GM12878 (cell line): ENCODE measurements at regions not wholly inside any gene's neighbourhood (a gene's known extent, or its start where the extent isn't known, plus 50 kb on each side); places are given as distances from the start of the nearest gene placed in this dataset.

Experiments
- ATAC-seq: fragments of 200-7000 bp; cut with Tn5 transposase; 3 replicates; pipeline ENCODE4 v1.9.1; 2020; ENCODE audit warnings: mild to moderate bottlenecking, moderate library complexity
- BruUV-seq: library from RNA; stranded (reverse); fragments of 400-500 nt; replicated peaks from 2 replicates; lab custom pipeline; 2021; lab: Mats Ljungman, UMichigan
- CTCF ChIA-PET: fragments of 300-600 bp; sonication (Branson Sonifier 250); formaldehyde crosslinking; extraction: SDS; loops from one replicate; lab custom pipeline; 2021; ENCODE audit warnings: inconsistent platforms; lab: Yijun Ruan, JAX
- POLR2A ChIA-PET: fragments of 350-600 bp; formaldehyde crosslinking; extraction: SDS; loops from one replicate; lab custom pipeline; 2021; ENCODE audit warnings: inconsistent platforms; lab: Charles Lee
- RAD21 ChIA-PET: fragments of 300-600 bp; sonication (Branson Sonifier 250); formaldehyde crosslinking; loops from one replicate; lab custom pipeline; 2023; ENCODE audit warnings: antibody characterized with exemption; ENCODE audit not compliant: unreplicated experiment; lab: Charles Lee
- SMC1A ChIA-PET: fragments of 300-600 bp; sonication (Branson Sonifier 250); formaldehyde crosslinking; loops from one replicate; lab custom pipeline; 2023; ENCODE audit not compliant: unreplicated experiment, uncharacterized antibody; lab: Charles Lee
- DNase-seq: peaks from one replicate; pipeline ENCODE4 v3.0.0-alpha.2; 2011; ENCODE audit warnings: low read depth, low spot score
- FAIRE-seq: peaks from 3 replicates; lab custom pipeline; 2011; peaks lifted over from hg19 to GRCh38; lab: Jason Lieb, UNC
- H2AFZ ChIP-seq: 2 replicates; pipeline ENCODE4 v1.6.0; 2011; ENCODE audit warnings: low read depth, low read length, control low read depth; ENCODE audit not compliant: control insufficient read depth
- H3K27ac ChIP-seq: 2 replicates; pipeline ENCODE4 v1.5.1; 2011; ENCODE audit warnings: control low read depth; ENCODE audit not compliant: control insufficient read depth, insufficient read depth
- H3K27me3 ChIP-seq, 2 experiments: replicated peaks in 1 of 2; 2 replicates each; pipeline versions ENCODE4 v1.6.0 to v1.6.1; 2011; ENCODE audit warnings: low read length in 1 of 2; ENCODE audit not compliant: control insufficient read depth in 2 of 2, insufficient read depth in 2 of 2
- H3K36me3 ChIP-seq, 2 experiments: 2 replicates each; pipeline ENCODE4 v1.5.1; 2011; ENCODE audit warnings: low read length in 1 of 2; ENCODE audit not compliant: control insufficient read depth in 2 of 2, insufficient read depth in 2 of 2
- H3K4me1 ChIP-seq: 2 replicates; pipeline ENCODE4 v1.6.1; 2011; ENCODE audit warnings: mild to moderate bottlenecking, low read length, moderate library complexity, mixed read lengths; ENCODE audit not compliant: control insufficient read depth, insufficient read depth
- H3K4me2 ChIP-seq: 2 replicates; pipeline ENCODE4 v1.6.0; 2011; ENCODE audit warnings: control low read depth; ENCODE audit not compliant: control insufficient read depth, insufficient read depth
- H3K4me3 ChIP-seq: fragments of 200-600 bp; sonication (generic); 2 replicates; pipeline ENCODE4 v1.5.1; 2016
- H3K79me2 ChIP-seq: 2 replicates; pipeline ENCODE4 v1.6.0; 2011; ENCODE audit warnings: low read length; ENCODE audit not compliant: control insufficient read depth, insufficient read depth
- H3K9ac ChIP-seq: 2 replicates; pipeline ENCODE4 v1.8.0; 2011; ENCODE audit warnings: low read length, control low read depth, mixed read lengths; ENCODE audit not compliant: control insufficient read depth, insufficient read depth
- H3K9me3 ChIP-seq: replicated peaks from 3 replicates; pipeline ENCODE4 v1.5.1; 2011; ENCODE audit warnings: mild to moderate bottlenecking, low read length; ENCODE audit not compliant: control insufficient read depth, insufficient read depth
- H4K20me1 ChIP-seq: 2 replicates; pipeline ENCODE4 v1.6.0; 2011; ENCODE audit not compliant: control insufficient read depth, insufficient read depth
- CEBPZ ChIP-seq: fragments of 150-350 bp; IDR thresholded peaks from 2 replicates; pipeline ENCODE4 v1.6.1; 2016; ENCODE audit warnings: low read depth, low read length
- DPF2 ChIP-seq: fragments of 450-650 bp; IDR thresholded peaks from 2 replicates; pipeline ENCODE4 v1.6.1; 2017; ENCODE audit warnings: mild to moderate bottlenecking
- HDGF ChIP-seq: fragments of 450-650 bp; IDR thresholded peaks from 2 replicates; pipeline ENCODE4 v1.6.1; 2016; ENCODE audit warnings: antibody characterized with exemption
- IRF3 ChIP-seq: fragments of 450-650 bp; IDR thresholded peaks from 2 replicates; pipeline ENCODE4 v1.6.1; 2014; ENCODE audit warnings: mild to moderate bottlenecking
- JUNB ChIP-seq: IDR thresholded peaks from 2 replicates; pipeline ENCODE4 v1.6.1; 2016; ENCODE audit warnings: antibody characterized with exemption, mild to moderate bottlenecking
- MAX ChIP-seq: IDR thresholded peaks from 2 replicates; pipeline ENCODE4 v1.6.1; 2012; ENCODE audit warnings: low read depth, low read length, improper control_type of control experiment
- MLLT1 ChIP-seq: fragments of 450-650 bp; IDR thresholded peaks from 2 replicates; pipeline ENCODE4 v1.6.1; 2016; ENCODE audit warnings: mild to moderate bottlenecking
- NFYA ChIP-seq: IDR thresholded peaks from 2 replicates; pipeline ENCODE4 v1.6.1; 2011; ENCODE audit warnings: low read depth, mild to moderate bottlenecking, low read length, improper control_type of control experiment, borderline replicate concordance
- POLR2A ChIP-seq: IDR thresholded peaks from 2 replicates; pipeline ENCODE4 v1.6.1; 2011; ENCODE audit warnings: low read depth, mild to moderate bottlenecking, low read length
- RUNX3 ChIP-seq: IDR thresholded peaks from 2 replicates; pipeline ENCODE4 v1.6.1; 2012; ENCODE audit warnings: low read length, inconsistent platforms
- TCF12 ChIP-seq: IDR thresholded peaks from 2 replicates; pipeline ENCODE4 v1.6.1; 2011; ENCODE audit warnings: low read depth, mild to moderate bottlenecking, low read length
- ZNF217 ChIP-seq: fragments of 450-650 bp; IDR thresholded peaks from 2 replicates; pipeline ENCODE4 v1.6.1; 2017; ENCODE audit warnings: antibody characterized with exemption, mild to moderate bottlenecking
- WGBS: methylation state at CpG from one replicate; pipeline ENCODE4 v1.1.6; 2016; ENCODE audit warnings: low lambda C conversion rate; ENCODE audit not compliant: insufficient replicate concordance, insufficient coverage; ENCODE audit errors: missing lambda C conversion rate; 5-methylcytosine and 5-hydroxymethylcytosine counted together
- in situ Hi-C: fragments of 300-500 bp; cut with MboI; formaldehyde crosslinking; loops from 9 replicates; pipeline ENCODE4 v1.14.3; 2018; ENCODE audit warnings: mixed read lengths
- intact Hi-C: fragments of 100-400 bp; cut with micrococcal nuclease; formaldehyde crosslinking; loops from one replicate; pipeline ENCODE4 v1.14.2; 2022; ENCODE audit not compliant: unreplicated experiment

- TF ChIP-seq TCF12 = no peak
- TF ChIP-seq MAX = no peak
- no peak for TF ChIP-seq ZNF217
- no peak for TF ChIP-seq DPF2
- TF ChIP-seq MLLT1 = no peak
Measured at GRCh38 chr9:82665324-82665723, 397.6 kb downstream of the RASEF start (continued).

- CTCF ChIA-PET = no interaction called here
- WGBS = 33% methylated on average over 5 of the region's 5 CpGs
- Histone ChIP-seq H4K20me1 (no peaks in the 10 kb centered on the region), H3K4me3 (no peak overlapping the region), H2AFZ (no peak overlapping the region), H3K36me3 (no peaks in the 10 kb centered on the region), H3K27ac (no peak overlapping the region), H3K79me2 (no peaks in the 10 kb centered on the region), H3K9me3 (no peaks in the 10 kb centered on the region), H3K27me3 (no peaks in the 10 kb centered on the region), H3K4me1 (no peaks in the 10 kb centered on the region), H3K9ac (no peak overlapping the region), H3K4me2 (no peak overlapping the region)
- ATAC-seq (no peak), DNase-seq (no peak), FAIRE-seq (no peak)
- intact Hi-C loops (no loop called here), in situ Hi-C loops (no loop called here)
- no TSS peak for BruUV-seq
- RAD21 ChIA-PET = no interaction called here
- no peak for TF ChIP-seq POLR2A
- TF ChIP-seq JUNB = no peak
- no peak for TF ChIP-seq MLLT1
- TF ChIP-seq HDGF = no peak
- no peak for TF ChIP-seq ZNF217
- TF ChIP-seq CEBPZ = no peak
- TF ChIP-seq IRF3 = no peak
- TF ChIP-seq NFYA = no peak
- TF ChIP-seq RUNX3 = no peak
- POLR2A ChIA-PET = no interaction called here
- SMC1A ChIA-PET = no interaction called here
Measured at GRCh38 chr9:82668689-82669199, 394.2 kb downstream of the RASEF start.
